KMS-11 (cell line): ENCODE measurements at regions not wholly inside any gene's neighbourhood (a gene's known extent, or its start where the extent isn't known, plus 50 kb on each side); places are given as distances from the start of the nearest gene placed in this dataset.
"Not testable (repeated sequence)": the region's sequence is repeated elsewhere in the genome, so short reads cannot be mapped to it uniquely, and the experiment has no call there.

Experiments
- H2AFZ ChIP-seq: fragments of 200-600 bp; sonication (generic); 2 replicates; pipeline ENCODE4 v1.6.1; 2016; ENCODE audit warnings: antibody characterized with exemption, mixed run types, low read depth
- H3K27ac ChIP-seq: fragments of 200-600 bp; sonication (generic); 2 replicates; pipeline ENCODE4 v1.6.1; 2016; ENCODE audit warnings: mild to moderate bottlenecking, mixed run types
- H3K27me3 ChIP-seq: fragments of 200-600 bp; sonication (generic); 2 replicates; pipeline ENCODE4 v1.6.1; 2017; ENCODE audit warnings: mild to moderate bottlenecking, low read depth, mixed run types, moderate library complexity; ENCODE audit not compliant: insufficient read depth
- H3K36me3 ChIP-seq: fragments of 200-600 bp; sonication (generic); 2 replicates; pipeline ENCODE4 v1.6.1; 2017; ENCODE audit warnings: mild to moderate bottlenecking, mixed run types; ENCODE audit not compliant: insufficient read depth
- H3K4me1 ChIP-seq: fragments of 200-600 bp; sonication (generic); 2 replicates; pipeline ENCODE4 v1.6.1; 2016; ENCODE audit warnings: mild to moderate bottlenecking, low read depth, mixed run types; ENCODE audit not compliant: poor library complexity, severe bottlenecking
- H3K4me2 ChIP-seq: fragments of 200-600 bp; sonication (generic); 2 replicates; pipeline ENCODE4 v1.7.0; 2016; ENCODE audit warnings: mild to moderate bottlenecking, mixed run types
- H3K4me3 ChIP-seq: fragments of 200-600 bp; sonication (generic); IDR thresholded peaks from 2 replicates; pipeline ENCODE4 v1.6.1; 2017; ENCODE audit warnings: low read depth, low read length, mixed read lengths; ENCODE audit not compliant: insufficient read depth
- H3K79me2 ChIP-seq: fragments of 200-600 bp; sonication (generic); 2 replicates; pipeline ENCODE4 v1.6.1; 2016; ENCODE audit warnings: low read depth, mixed run types; ENCODE audit not compliant: insufficient read depth
- H3K9ac ChIP-seq: fragments of 200-600 bp; sonication (generic); 2 replicates; pipeline ENCODE4 v1.6.1; 2016; ENCODE audit warnings: mild to moderate bottlenecking, mixed run types
- H4K20me1 ChIP-seq: fragments of 200-600 bp; sonication (generic); 2 replicates; pipeline ENCODE4 v1.6.1; 2016; ENCODE audit warnings: mild to moderate bottlenecking, mixed run types; ENCODE audit not compliant: insufficient read depth
- CTCF ChIP-seq: fragments of 200-600 bp; sonication (generic); conservative IDR thresholded peaks from 2 replicates; pipeline ENCODE4 v1.6.1; 2017; ENCODE audit warnings: low read depth, mild to moderate bottlenecking, antibody characterized with exemption, low read length, moderate library complexity, mixed read lengths

- H4K20me1 ChIP-seq: no peaks in the 10 kb centered on the region
- H3K27ac ChIP-seq: no peak overlapping the region
Measured at GRCh38 chr7:4483851-4484250, 198.2 kb upstream of the FOXK1 start.

GRCh38 chr7:4484545-4484944, 197.6 kb upstream of the FOXK1 start:
- Histone ChIP-seq H3K4me1 (no peaks in the 10 kb centered on the region), H4K20me1 (no peaks in the 10 kb centered on the region), H3K4me3 (no peak overlapping the region), H3K27ac (no peak overlapping the region), H3K27me3 (no peaks in the 10 kb centered on the region), H3K79me2 (no peaks in the 10 kb centered on the region), H3K9ac (no peak overlapping the region), H3K36me3 (no peaks in the 10 kb centered on the region), H2AFZ (no peak overlapping the region), H3K4me2 (no peak overlapping the region)
- no peak for TF ChIP-seq CTCF

More at GRCh38 chr7:4483851-4484250, 198.2 kb upstream of the FOXK1 start:
- H3K79me2 ChIP-seq: no peaks in the 10 kb centered on the region
- H3K4me2 ChIP-seq: no peak overlapping the region
- H3K9ac ChIP-seq: no peak overlapping the region
- no peaks in the 10 kb centered on the region for H3K36me3 ChIP-seq
- TF ChIP-seq CTCF: no peak
- H3K27me3 ChIP-seq: no peaks in the 10 kb centered on the region
- H2AFZ ChIP-seq: no peak overlapping the region
- no peak overlapping the region for H3K4me3 ChIP-seq
- H3K4me1 ChIP-seq: no peaks in the 10 kb centered on the region

GRCh38 chr7:4486907-4487306, 195.2 kb upstream of the FOXK1 start:
- no peaks in the 10 kb centered on the region for H3K4me1 ChIP-seq
- H3K36me3 ChIP-seq: no peaks in the 10 kb centered on the region
- H3K27ac ChIP-seq: no peak overlapping the region
- H3K79me2 ChIP-seq: no peaks in the 10 kb centered on the region
- H3K9ac ChIP-seq: no peak overlapping the region
- TF ChIP-seq CTCF: no peak
- no peaks in the 10 kb centered on the region for H4K20me1 ChIP-seq
- H3K4me2 ChIP-seq: no peak overlapping the region
- no peak overlapping the region for H2AFZ ChIP-seq
- H3K27me3 ChIP-seq: no peaks in the 10 kb centered on the region
- no peak overlapping the region for H3K4me3 ChIP-seq

DNA sequence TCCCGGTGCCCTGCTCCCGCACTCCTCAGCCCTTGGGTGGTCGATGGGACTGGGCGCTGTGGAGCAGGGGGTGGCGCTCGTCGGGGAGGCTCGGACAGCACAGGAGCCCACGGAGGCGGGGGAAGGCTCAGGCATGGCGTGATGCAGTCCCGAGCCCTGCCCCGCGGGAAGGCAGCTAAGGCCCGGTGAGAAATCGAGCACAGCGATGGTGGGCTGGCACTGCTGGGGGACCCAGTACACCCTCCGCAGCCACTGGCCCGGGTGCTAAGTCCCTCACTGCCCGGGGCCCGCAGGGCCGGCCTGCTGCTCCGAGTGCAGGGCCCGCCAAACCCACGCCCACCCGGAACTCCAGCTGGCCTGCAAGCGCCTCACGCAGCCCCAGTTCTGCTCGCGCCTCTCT, 185.2 kb upstream of the FOXK1 start:
- not testable (repeated sequence) for H3K27ac ChIP-seq, H3K27me3 ChIP-seq, H4K20me1 ChIP-seq, H2AFZ ChIP-seq, H3K4me3 ChIP-seq, H3K9ac ChIP-seq, H3K36me3 ChIP-seq, H3K4me1 ChIP-seq, H3K4me2 ChIP-seq, H3K79me2 ChIP-seq

- H2AFZ ChIP-seq: no peak overlapping the region
- H3K27me3 ChIP-seq: no peaks in the 10 kb centered on the region
- no peaks in the 10 kb centered on the region for H3K36me3 ChIP-seq
- H3K4me3 ChIP-seq: no peak overlapping the region
- H3K4me1 ChIP-seq: no peaks in the 10 kb centered on the region
- no peaks in the 10 kb centered on the region for H4K20me1 ChIP-seq
- H3K27ac ChIP-seq: no peak overlapping the region
- H3K79me2 ChIP-seq: no peaks in the 10 kb centered on the region
- no peak overlapping the region for H3K9ac ChIP-seq
- no peak overlapping the region for H3K4me2 ChIP-seq
- TF ChIP-seq CTCF: no peak
Measured at GRCh38 chr7:4500812-4501211, 181.3 kb upstream of the FOXK1 start.

- not testable (repeated sequence) for H3K36me3 ChIP-seq, H3K27me3 ChIP-seq, H3K4me2 ChIP-seq, H3K9ac ChIP-seq, H3K4me3 ChIP-seq, H3K4me1 ChIP-seq, H4K20me1 ChIP-seq, H2AFZ ChIP-seq, H3K27ac ChIP-seq, H3K79me2 ChIP-seq
Measured at GRCh38 chr7:4507886-4508285, 174.2 kb upstream of the FOXK1 start.
